CD14-positive monocyte (primary cell): ENCODE measurements at regions not wholly inside any gene's neighbourhood (a gene's known extent, or its start where the extent isn't known, plus 50 kb on each side); places are given as distances from the start of the nearest gene placed in this dataset.

Experiments used
- DNase-seq, 3 donors: peaks; one replicate each; pipeline ENCODE4 v3.0.0-alpha.2; 2011 to 2022
- H2AFZ ChIP-seq: 2 replicates; pipeline ENCODE4 v1.6.0; 2012; ENCODE audit warnings: mild to moderate bottlenecking, low read depth, low read length, inconsistent platforms; ENCODE audit not compliant: insufficient read depth, poor library complexity, severe bottlenecking
- H3K27ac ChIP-seq, 2 donors: 1 replicate in 1 of 2; 2 replicates in 1 of 2; pipeline ENCODE4 v1.5.1; 2012 to 2013; ENCODE audit warnings: low read length in 2 of 2, control low read depth in 1 of 2, inconsistent platforms in 1 of 2, low read depth in 1 of 2, mild to moderate bottlenecking in 1 of 2
- H3K27me3 ChIP-seq, 2 donors: one replicate each; pipeline versions ENCODE4 v1.6.0 to v1.6.1; 2011 to 2013; ENCODE audit warnings: low read length in 2 of 2; ENCODE audit not compliant: control insufficient read depth in 2 of 2, insufficient read depth in 2 of 2
- H3K36me3 ChIP-seq, 2 donors: replicated peaks in 1 of 2; 1 replicate in 1 of 2; 2 replicates in 1 of 2; pipeline versions ENCODE4 v1.5.1 to v1.6.1; 2012 to 2013; ENCODE audit warnings: low read length in 2 of 2, control low read depth in 1 of 2, inconsistent platforms in 1 of 2, mild to moderate bottlenecking in 1 of 2; ENCODE audit not compliant: insufficient read depth in 2 of 2, control insufficient read depth in 1 of 2
- H3K4me1 ChIP-seq, 2 donors: 1 replicate in 1 of 2; 2 replicates in 1 of 2; pipeline versions ENCODE4 v1.5.1 to v1.6.1; 2012 to 2013; ENCODE audit warnings: low read length in 2 of 2, control low read depth in 1 of 2, inconsistent platforms in 1 of 2, mild to moderate bottlenecking in 1 of 2, moderate library complexity in 1 of 2; ENCODE audit not compliant: insufficient read depth in 2 of 2, control insufficient read depth in 1 of 2
- H3K4me2 ChIP-seq: replicated peaks from 2 replicates; pipeline ENCODE3; 2012; ENCODE audit warnings: low read length, moderate library complexity, mild to moderate bottlenecking; ENCODE audit not compliant: poor library complexity, severe bottlenecking; ENCODE audit errors: extremely low read depth
- H3K4me3 ChIP-seq, 3 experiments: fragments of 200-600 bp in 1 of 3; sonication (generic) in 1 of 3; replicated peaks in 1 of 3; 1 replicate in 2 of 3; 2 replicates in 1 of 3; pipeline ENCODE4 v1.5.1; 2011 to 2013; ENCODE audit warnings: low read length in 3 of 3, mild to moderate bottlenecking in 3 of 3, control low read depth in 2 of 3, low read depth in 2 of 3, inconsistent platforms in 1 of 3, moderate library complexity in 1 of 3
- H3K79me2 ChIP-seq: 2 replicates; pipeline ENCODE4 v1.6.0; 2012; ENCODE audit warnings: mild to moderate bottlenecking, control low read depth, inconsistent platforms, low read length, moderate library complexity; ENCODE audit not compliant: insufficient read depth
- H3K9ac ChIP-seq: 2 replicates; pipeline ENCODE4 v1.6.0; 2017; ENCODE audit warnings: low read length, mild to moderate bottlenecking; ENCODE audit not compliant: insufficient read depth, poor library complexity, severe bottlenecking
- H3K9me3 ChIP-seq, 2 donors: replicated peaks in 1 of 2; 1 replicate in 1 of 2; 2 replicates in 1 of 2; pipeline versions ENCODE4 v1.5.1 to v1.6.1; 2012 to 2013; ENCODE audit warnings: low read length in 2 of 2, control low read depth in 1 of 2; ENCODE audit not compliant: control insufficient read depth in 1 of 2, insufficient read depth in 1 of 2
- H4K20me1 ChIP-seq: 2 replicates; pipeline ENCODE4 v1.6.0; 2012; ENCODE audit warnings: mild to moderate bottlenecking, low read length, control low read depth, moderate library complexity; ENCODE audit not compliant: insufficient read depth
- H3K27ac Mint-ChIP-seq, 7 donors: one replicate each; pipeline ENCODE4 v1.8.0; 2020; ENCODE audit warnings: mild to moderate bottlenecking in 7 of 7, mixed read lengths in 7 of 7, moderate library complexity in 6 of 7, inconsistent platforms in 2 of 7
- H3K27me3 Mint-ChIP-seq, 3 donors: one replicate each; pipeline ENCODE4 v1.8.0; 2021 to 2022; ENCODE audit warnings: low read depth in 3 of 3, mild to moderate bottlenecking in 3 of 3, mixed read lengths in 3 of 3, moderate library complexity in 3 of 3, inconsistent platforms in 1 of 3
- H3K36me3 Mint-ChIP-seq, 2 donors: one replicate each; pipeline ENCODE4 v1.8.0; 2020; ENCODE audit warnings: mixed read lengths in 2 of 2, inconsistent platforms in 1 of 2, mild to moderate bottlenecking in 1 of 2
- H3K4me1 Mint-ChIP-seq: one replicate; pipeline ENCODE4 v1.8.0; 2020; ENCODE audit warnings: mild to moderate bottlenecking, mixed read lengths
- H3K4me3 Mint-ChIP-seq, 2 donors: one replicate each; pipeline ENCODE4 v1.8.0; 2020; ENCODE audit warnings: mild to moderate bottlenecking in 2 of 2, mixed read lengths in 2 of 2, moderate library complexity in 1 of 2
- H3K9me3 Mint-ChIP-seq, 7 donors: one replicate each; pipeline ENCODE4 v1.8.0; 2020 to 2022; ENCODE audit warnings: mixed read lengths in 7 of 7, mild to moderate bottlenecking in 6 of 7, moderate library complexity in 6 of 7, inconsistent platforms in 2 of 7
- CTCF ChIP-seq: fragments of 200-600 bp; IDR thresholded peaks from one replicate; pipeline ENCODE4 v1.8.0; 2022; ENCODE audit warnings: antibody characterized with exemption, mild to moderate bottlenecking
- WGBS: methylation state at CpG from one replicate; pipeline ENCODE4 v1.1.5; 2013; ENCODE audit warnings: missing lambda C conversion rate; ENCODE audit not compliant: insufficient coverage; 5-methylcytosine and 5-hydroxymethylcytosine counted together
- intact Hi-C, 2 donors: fragments of 100-400 bp; cut with micrococcal nuclease; formaldehyde crosslinking; loops; one replicate each; pipeline versions ENCODE4 v1.15.0 to v1.15.1; 2023

- Mint-ChIP-seq H3K4me1 (no peaks in the 10 kb centered on the region), H3K27me3 (peaks cover 0 to 3% (median 1%) of the 10 kb centered on the region in 3 donors), H3K4me3 (no peak overlapping the region), H3K27ac (no peak overlapping the region), H3K9me3 (peaks cover 0 to 8% (median 2%) of the 10 kb centered on the region in 7 donors), H3K36me3 (no peaks in the 10 kb centered on the region)
- no peak for TF ChIP-seq CTCF
- Histone ChIP-seq H3K4me2 (no peak overlapping the region), H3K4me3 (no peak overlapping the region), H3K4me1 (no peaks in the 10 kb centered on the region), H3K9ac (no peak overlapping the region), H3K27me3 (no peaks in the 10 kb centered on the region), H2AFZ (no peak overlapping the region), H4K20me1 (no peaks in the 10 kb centered on the region), H3K27ac (no peak overlapping the region), H3K79me2 (no peaks in the 10 kb centered on the region), H3K36me3 (no peaks in the 10 kb centered on the region), H3K9me3 (no peaks in the 10 kb centered on the region)
- 92% methylated on average over 4 of the region's 6 CpGs for WGBS
- no peak for DNase-seq
- intact Hi-C loops = no loop called here
Measured at GRCh38 chr5:107235167-107235566, 435.6 kb downstream of the EFNA5 start.

- Histone ChIP-seq H3K4me3 (no peak overlapping the region), H3K27me3 (no peaks in the 10 kb centered on the region), H3K9ac (no peak overlapping the region), H2AFZ (no peak overlapping the region), H3K9me3 (no peaks in the 10 kb centered on the region), H3K4me1 (no peaks in the 10 kb centered on the region), H3K4me2 (no peak overlapping the region), H4K20me1 (no peaks in the 10 kb centered on the region), H3K79me2 (no peaks in the 10 kb centered on the region), H3K36me3 (no peaks in the 10 kb centered on the region), H3K27ac (no peak overlapping the region)
- Mint-ChIP-seq H3K4me3 (no peak overlapping the region), H3K36me3 (no peaks in the 10 kb centered on the region), H3K27ac (no peak overlapping the region), H3K9me3 (no peaks in the 10 kb centered on the region), H3K27me3 (peaks cover 0 to 2% (median 1%) of the 10 kb centered on the region in 3 donors), H3K4me1 (no peaks in the 10 kb centered on the region)
- 95% methylated on average over 2 of the region's 4 CpGs for WGBS
- intact Hi-C loops = no loop called here
- no peak for DNase-seq
- TF ChIP-seq CTCF = no peak
Measured at GRCh38 chr5:107232788-107233187, 437.9 kb downstream of the EFNA5 start.
